ENCODE measurements at regions not wholly inside any gene's neighbourhood (a gene's known extent, or its start where the extent isn't known, plus 50 kb on each side); places are given as distances from the start of the nearest gene placed in this dataset.

- no peak for ATAC-seq
- no peaks in the 10 kb centered on the region for H3K9me3 ChIP-seq
- H3K4me3 ChIP-seq, result no peak overlapping the region
- no peaks in the 10 kb centered on the region for H3K36me3 ChIP-seq
- no peaks in the 10 kb centered on the region for H3K27me3 ChIP-seq
- DNase-seq, result no peak
- intact Hi-C loops (cut with DNase I), result no loop called here
- no peak overlapping the region for H3K27ac ChIP-seq
- WGBS (ENCODE audit: insufficient coverage, low coverage, low lambda C conversion rate, missing lambda C conversion rate), result 59% methylated on average over 5 of the region's 13 CpGs
- no peak for TF ChIP-seq CTCF (IDR thresholded peaks at IDR 0.05)
- no peak for TF ChIP-seq POLR2A (IDR thresholded peaks at IDR 0.05)
- no peaks in the 10 kb centered on the region for H3K4me1 ChIP-seq
Measured at GRCh38 chr18:37662546-37663339, 97.1 kb upstream of the CELF4 start.

GRCh38 chr18:37662099-37662498 lies 96.5 kb upstream of the CELF4 start:
- DNase-seq (no peak), ATAC-seq (no peak)
- Histone ChIP-seq H3K4me3 (no peak overlapping the region), H3K27ac (no peak overlapping the region), H3K36me3 (no peaks in the 10 kb centered on the region), H3K9me3 (no peaks in the 10 kb centered on the region), H3K4me1 (no peaks in the 10 kb centered on the region), H3K27me3 (no peaks in the 10 kb centered on the region)
- TF ChIP-seq CTCF (IDR thresholded peaks at IDR 0.05) (no peak), POLR2A (IDR thresholded peaks at IDR 0.05) (no peak)
- intact Hi-C loops (cut with DNase I), result no loop called here
- no CpG with 5 or more reads among the region's 3 CpGs for WGBS (ENCODE audit: insufficient coverage, low coverage, low lambda C conversion rate, missing lambda C conversion rate)

- no peak for DNase-seq
- Histone ChIP-seq H3K27me3 (no peaks in the 10 kb centered on the region), H3K27ac (no peak overlapping the region), H3K4me3 (no peak overlapping the region), H3K4me1 (no peaks in the 10 kb centered on the region), H3K36me3 (no peaks in the 10 kb centered on the region), H3K9me3 (no peaks in the 10 kb centered on the region)
- TF ChIP-seq CTCF (IDR thresholded peaks at IDR 0.05), result no peak
- no peak for TF ChIP-seq POLR2A (IDR thresholded peaks at IDR 0.05)
- 51% methylated on average over 3 of the region's 4 CpGs for WGBS (ENCODE audit: insufficient coverage, low coverage, low lambda C conversion rate, missing lambda C conversion rate)
- intact Hi-C loops (cut with DNase I), result no loop called here
- ATAC-seq, result no peak
Measured at GRCh38 chr18:37661478-37661877, 95.9 kb upstream of the CELF4 start.

- intact Hi-C loops (cut with DNase I), result no loop called here
- TF ChIP-seq POLR2A (IDR thresholded peaks at IDR 0.05) (no peak), CTCF (IDR thresholded peaks at IDR 0.05) (no peak)
- Histone ChIP-seq H3K9me3 (no peaks in the 10 kb centered on the region), H3K4me1 (no peaks in the 10 kb centered on the region), H3K4me3 (no peak overlapping the region), H3K36me3 (no peaks in the 10 kb centered on the region), H3K27me3 (no peaks in the 10 kb centered on the region), H3K27ac (no peak overlapping the region)
- 59% methylated on average over 4 of the region's 4 CpGs for WGBS (ENCODE audit: insufficient coverage, low coverage, low lambda C conversion rate, missing lambda C conversion rate)
- DNase-seq (no peak), ATAC-seq (peak in 1 of 4 donors; percentile 12)
Measured at GRCh38 chr18:37661061-37661460, 95.5 kb upstream of the CELF4 start.
